ENCODE measurements at regions not wholly inside any gene's neighbourhood (a gene's known extent, or its start where the extent isn't known, plus 50 kb on each side); places are given as distances from the start of the nearest gene placed in this dataset.

DNA sequence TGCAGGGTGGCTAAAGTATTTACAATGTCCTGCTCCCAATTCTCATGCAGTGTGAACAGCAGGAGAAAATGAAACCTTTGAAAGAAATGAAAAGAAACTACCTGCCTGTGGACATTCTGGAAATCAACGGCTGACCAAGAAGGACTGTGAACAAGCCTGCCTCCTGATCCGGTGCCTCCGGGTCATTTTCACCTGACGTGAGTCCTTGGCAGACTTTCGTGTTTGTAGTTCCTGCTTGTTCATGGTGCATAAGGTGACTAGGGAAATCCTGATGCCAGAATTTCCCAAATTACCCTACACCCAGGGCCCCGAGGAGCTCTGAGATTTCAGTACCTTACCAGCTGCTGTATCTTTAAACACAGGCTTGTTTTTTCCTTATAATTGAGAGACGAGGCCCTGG is 317.5 kb downstream of the TLE1 start:
- H3K27ac ChIP-seq (ENCODE audit: low read depth, low read length), result no peak overlapping the region
- H3K36me3 ChIP-seq (ENCODE audit: control insufficient read depth, low read length), result no peaks in the 10 kb centered on the region
- no peaks in the 10 kb centered on the region for H3K79me2 ChIP-seq (ENCODE audit: control insufficient read depth, low read length)
- no peaks in the 10 kb centered on the region for H3K4me1 ChIP-seq (ENCODE audit: control insufficient read depth, low read length)
- no peak overlapping the region for H3K4me2 ChIP-seq (ENCODE audit: low read length)
- H4K20me1 ChIP-seq (ENCODE audit: control insufficient read depth, insufficient read depth, low read depth, low read length), result no peaks in the 10 kb centered on the region
- H3K27me3 ChIP-seq (ENCODE audit: control insufficient read depth, low read length), result no peaks in the 10 kb centered on the region
- no peaks in the 10 kb centered on the region for H3F3A ChIP-seq (ENCODE audit: control insufficient read depth, insufficient read depth)
- no peaks in the 10 kb centered on the region for H3K9me3 ChIP-seq (ENCODE audit: control insufficient read depth, insufficient read depth, low read length)
- no peak overlapping the region for H3K4me3 ChIP-seq (ENCODE audit: low read length)
- no peak for TF ChIP-seq EZH2phosphoT487 (IDR thresholded peaks at IDR 0.05; ENCODE audit: borderline replicate concordance, low read length)
- TF ChIP-seq, protein P1, sequence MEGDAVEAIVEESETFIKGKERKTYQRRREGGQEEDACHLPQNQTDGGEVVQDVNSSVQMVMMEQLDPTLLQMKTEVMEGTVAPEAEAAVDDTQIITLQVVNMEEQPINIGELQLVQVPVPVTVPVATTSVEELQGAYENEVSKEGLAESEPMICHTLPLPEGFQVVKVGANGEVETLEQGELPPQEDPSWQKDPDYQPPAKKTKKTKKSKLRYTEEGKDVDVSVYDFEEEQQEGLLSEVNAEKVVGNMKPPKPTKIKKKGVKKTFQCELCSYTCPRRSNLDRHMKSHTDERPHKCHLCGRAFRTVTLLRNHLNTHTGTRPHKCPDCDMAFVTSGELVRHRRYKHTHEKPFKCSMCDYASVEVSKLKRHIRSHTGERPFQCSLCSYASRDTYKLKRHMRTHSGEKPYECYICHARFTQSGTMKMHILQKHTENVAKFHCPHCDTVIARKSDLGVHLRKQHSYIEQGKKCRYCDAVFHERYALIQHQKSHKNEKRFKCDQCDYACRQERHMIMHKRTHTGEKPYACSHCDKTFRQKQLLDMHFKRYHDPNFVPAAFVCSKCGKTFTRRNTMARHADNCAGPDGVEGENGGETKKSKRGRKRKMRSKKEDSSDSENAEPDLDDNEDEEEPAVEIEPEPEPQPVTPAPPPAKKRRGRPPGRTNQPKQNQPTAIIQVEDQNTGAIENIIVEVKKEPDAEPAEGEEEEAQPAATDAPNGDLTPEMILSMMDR (IDR thresholded peaks at IDR 0.05; ENCODE audit: low read depth, low read length, poor library complexity, severe bottlenecking), result no peak
- H3K9me2 ChIP-seq (replicated peaks; ENCODE audit: control insufficient read depth, low read length), result no peaks in the 10 kb centered on the region

DNA sequence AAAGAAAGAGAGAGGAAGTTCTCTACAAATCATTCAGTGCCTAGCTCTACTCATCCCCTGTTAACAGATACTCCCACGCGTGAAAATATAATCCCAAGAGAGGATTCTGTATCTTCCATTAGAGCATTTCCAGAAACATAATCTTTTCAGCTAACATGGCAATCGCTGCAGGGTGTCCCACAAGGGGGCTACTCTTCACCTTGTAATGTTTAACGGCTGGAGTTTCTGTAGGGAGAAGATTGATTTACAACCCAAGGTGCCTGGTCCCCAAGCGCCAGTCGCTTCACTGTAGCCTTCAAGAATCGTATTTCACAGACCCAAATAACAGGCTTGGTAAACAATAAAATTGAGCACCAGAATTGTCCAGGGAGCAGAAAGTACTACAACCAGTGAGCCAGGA is 318.7 kb downstream of the TLE1 start:
- Histone ChIP-seq H3K27ac (ENCODE audit: low read depth, low read length) (no peak overlapping the region), H3K27me3 (ENCODE audit: control insufficient read depth, low read length) (no peaks in the 10 kb centered on the region), H3K79me2 (ENCODE audit: control insufficient read depth, low read length) (no peaks in the 10 kb centered on the region), H3K4me1 (ENCODE audit: control insufficient read depth, low read length) (no peaks in the 10 kb centered on the region), H3K9me3 (ENCODE audit: control insufficient read depth, insufficient read depth, low read length) (no peaks in the 10 kb centered on the region), H3K9me2 (replicated peaks; ENCODE audit: control insufficient read depth, low read length) (no peaks in the 10 kb centered on the region), H3K4me2 (ENCODE audit: low read length) (no peak overlapping the region), H3K4me3 (ENCODE audit: low read length) (no peak overlapping the region), H3K36me3 (ENCODE audit: control insufficient read depth, low read length) (no peaks in the 10 kb centered on the region), H3F3A (ENCODE audit: control insufficient read depth, insufficient read depth) (no peaks in the 10 kb centered on the region), H4K20me1 (ENCODE audit: control insufficient read depth, insufficient read depth, low read depth, low read length) (no peaks in the 10 kb centered on the region)
- no peak for TF ChIP-seq EZH2phosphoT487 (IDR thresholded peaks at IDR 0.05; ENCODE audit: borderline replicate concordance, low read length)
- TF ChIP-seq, protein P1 (IDR thresholded peaks at IDR 0.05; ENCODE audit: low read depth, low read length, poor library complexity, severe bottlenecking), result no peak

DNA sequence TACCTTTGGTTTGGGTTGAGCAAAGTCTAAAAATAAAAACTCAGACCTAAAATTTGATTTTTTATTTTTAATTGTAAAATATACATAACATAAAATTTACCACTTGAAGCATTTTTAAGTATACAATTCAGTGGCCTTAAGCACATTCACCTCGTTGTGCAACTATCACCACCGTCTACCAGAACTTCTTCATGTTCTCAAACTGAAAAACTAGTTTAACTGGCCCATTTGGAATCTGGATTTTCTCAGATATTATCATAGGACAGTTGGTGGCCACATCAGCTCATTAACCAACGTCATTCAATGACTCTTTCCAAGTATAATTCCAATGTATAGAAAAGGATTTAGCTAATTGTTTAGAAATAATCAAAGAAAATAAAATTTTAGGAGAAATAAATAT is 319.3 kb downstream of the TLE1 start:
- Histone ChIP-seq H3K36me3 (ENCODE audit: control insufficient read depth, low read length) (no peaks in the 10 kb centered on the region), H3K4me3 (ENCODE audit: low read length) (no peak overlapping the region), H3K27me3 (ENCODE audit: control insufficient read depth, low read length) (no peaks in the 10 kb centered on the region), H4K20me1 (ENCODE audit: control insufficient read depth, insufficient read depth, low read depth, low read length) (no peaks in the 10 kb centered on the region), H3K9me3 (ENCODE audit: control insufficient read depth, insufficient read depth, low read length) (no peaks in the 10 kb centered on the region), H3F3A (ENCODE audit: control insufficient read depth, insufficient read depth) (no peaks in the 10 kb centered on the region), H3K27ac (ENCODE audit: low read depth, low read length) (no peak overlapping the region), H3K79me2 (ENCODE audit: control insufficient read depth, low read length) (no peaks in the 10 kb centered on the region), H3K4me1 (ENCODE audit: control insufficient read depth, low read length) (no peaks in the 10 kb centered on the region), H3K4me2 (ENCODE audit: low read length) (no peak overlapping the region), H3K9me2 (replicated peaks; ENCODE audit: control insufficient read depth, low read length) (no peaks in the 10 kb centered on the region)
- TF ChIP-seq EZH2phosphoT487 (IDR thresholded peaks at IDR 0.05; ENCODE audit: borderline replicate concordance, low read length), result no peak
- TF ChIP-seq, protein P1 (IDR thresholded peaks at IDR 0.05; ENCODE audit: low read depth, low read length, poor library complexity, severe bottlenecking), result no peak

DNA sequence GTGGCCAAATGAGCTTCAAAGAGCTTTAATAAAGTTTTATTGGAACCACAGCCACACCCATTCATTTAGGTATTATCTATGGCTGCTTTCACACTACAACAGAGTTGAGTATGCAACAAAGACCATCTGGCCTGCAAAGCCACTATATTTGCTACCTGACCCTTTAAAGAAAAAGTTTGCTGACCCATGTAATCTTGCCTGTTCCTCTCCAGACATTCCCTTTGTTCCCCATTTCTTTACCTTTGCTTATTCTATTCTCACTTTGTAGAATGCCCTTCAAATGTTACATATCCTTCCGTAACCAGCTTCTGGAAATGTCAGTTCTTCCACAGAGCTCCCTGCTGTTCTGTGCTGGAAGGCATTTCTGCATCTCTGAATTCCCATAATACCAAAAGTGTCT is 320.2 kb downstream of the TLE1 start:
- no peak overlapping the region for H3K27ac ChIP-seq (ENCODE audit: low read depth, low read length)
- no peaks in the 10 kb centered on the region for H3K9me2 ChIP-seq (replicated peaks; ENCODE audit: control insufficient read depth, low read length)
- H3K4me3 ChIP-seq (ENCODE audit: low read length), result no peak overlapping the region
- H3K4me1 ChIP-seq (ENCODE audit: control insufficient read depth, low read length), result no peaks in the 10 kb centered on the region
- no peaks in the 10 kb centered on the region for H3K27me3 ChIP-seq (ENCODE audit: control insufficient read depth, low read length)
- no peaks in the 10 kb centered on the region for H3K79me2 ChIP-seq (ENCODE audit: control insufficient read depth, low read length)
- H4K20me1 ChIP-seq (ENCODE audit: control insufficient read depth, insufficient read depth, low read depth, low read length), result no peaks in the 10 kb centered on the region
- no peaks in the 10 kb centered on the region for H3K36me3 ChIP-seq (ENCODE audit: control insufficient read depth, low read length)
- H3F3A ChIP-seq (ENCODE audit: control insufficient read depth, insufficient read depth), result no peaks in the 10 kb centered on the region
- TF ChIP-seq EZH2phosphoT487 (IDR thresholded peaks at IDR 0.05; ENCODE audit: borderline replicate concordance, low read length), result no peak
- TF ChIP-seq, protein P1 (IDR thresholded peaks at IDR 0.05; ENCODE audit: low read depth, low read length, poor library complexity, severe bottlenecking), result no peak
- H3K4me2 ChIP-seq (ENCODE audit: low read length), result no peak overlapping the region
- H3K9me3 ChIP-seq (ENCODE audit: control insufficient read depth, insufficient read depth, low read length), result no peaks in the 10 kb centered on the region
